Tibial nerve (tissue), 4 donors: ENCODE measurements at regions not wholly inside any gene's neighbourhood (a gene's known extent, or its start where the extent isn't known, plus 50 kb on each side); places are given as distances from the start of the nearest gene placed in this dataset.

Experiments used
- CTCF ChIP-seq, 5 experiments: fragments of 200-600 bp in 3 of 5; fragments of 450-650 bp in 2 of 5; sonication (generic) in 3 of 5; IDR thresholded peaks; one replicate each; pipeline ENCODE4 v1.5.1; 2016 to 2019; ENCODE audit warnings: antibody characterized with exemption in 5 of 5, mild to moderate bottlenecking in 3 of 5, moderate library complexity in 2 of 5
- EP300 ChIP-seq, 2 donors: sonication (generic); formaldehyde crosslinking; IDR thresholded peaks; one replicate each; pipeline ENCODE4 v1.6.1; 2017; ENCODE audit warnings: antibody characterized with exemption in 2 of 2, mild to moderate bottlenecking in 1 of 2
- POLR2A ChIP-seq, 2 donors: fragments of 450-650 bp; IDR thresholded peaks; one replicate each; pipeline ENCODE4 v1.6.1; 2017; ENCODE audit warnings: antibody characterized with exemption in 2 of 2, mild to moderate bottlenecking in 2 of 2, moderate library complexity in 2 of 2

DNA sequence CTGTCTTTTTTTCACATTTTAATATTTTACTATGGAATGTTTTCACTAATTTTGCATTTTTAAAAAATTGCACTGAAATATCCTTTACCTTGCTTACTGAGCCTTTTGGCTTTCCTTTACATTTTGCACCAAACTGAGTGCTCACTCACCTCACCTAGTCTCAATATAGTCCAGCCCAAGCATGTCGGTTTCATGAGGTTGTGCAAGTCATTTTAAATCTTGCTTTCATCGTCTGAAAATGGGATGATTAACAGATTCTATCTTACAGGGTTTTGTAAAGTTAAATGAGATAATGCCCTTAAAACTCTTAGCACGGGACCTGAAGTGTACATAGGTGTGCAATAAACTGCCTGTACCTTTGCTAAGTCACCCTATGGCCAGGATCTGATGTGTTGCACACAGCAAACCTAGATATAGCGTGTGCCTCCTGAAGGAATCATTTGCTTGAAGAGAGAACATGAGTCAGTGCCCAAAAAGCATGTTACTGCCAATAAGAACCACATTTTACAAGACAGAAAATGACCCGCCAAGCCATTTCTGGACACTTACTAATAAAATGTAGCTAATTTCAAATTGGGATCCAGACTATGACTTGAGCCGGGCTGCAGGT is 199.8 kb downstream of the JCAD start:
- no peak for TF ChIP-seq CTCF (IDR thresholded peaks at IDR 0.05)
- TF ChIP-seq EP300 (IDR thresholded peaks at IDR 0.05) = no peak
- TF ChIP-seq POLR2A (IDR thresholded peaks at IDR 0.05) = no peak
